ENCODE measurements at regions not wholly inside any gene's neighbourhood (a gene's known extent, or its start where the extent isn't known, plus 50 kb on each side); places are given as distances from the start of the nearest gene placed in this dataset.

GRCh38 chr1:177825276-177825901 lies 144.5 kb downstream of the SEC16B start:
- intact Hi-C loops (cut with DNase I) = no loop called here
- Histone ChIP-seq H3K4me3 (no peak overlapping the region), H3K4me1 (replicated peaks) (no peaks in the 10 kb centered on the region), H3K27ac (no peak overlapping the region), H3K9me3 (no peaks in the 10 kb centered on the region), H3K27me3 (replicated peaks; ENCODE audit: insufficient read depth) (no peaks in the 10 kb centered on the region), H3K36me3 (no peaks in the 10 kb centered on the region)
- TF ChIP-seq POLR2AphosphoS5 (IDR thresholded peaks at IDR 0.05) = no peak
- TF ChIP-seq POLR2A (IDR thresholded peaks at IDR 0.05) = no peak
- no peak for DNase-seq (ENCODE audit: low spot score)
- WGBS = 70% methylated on average over 6 of the region's 6 CpGs

DNA sequence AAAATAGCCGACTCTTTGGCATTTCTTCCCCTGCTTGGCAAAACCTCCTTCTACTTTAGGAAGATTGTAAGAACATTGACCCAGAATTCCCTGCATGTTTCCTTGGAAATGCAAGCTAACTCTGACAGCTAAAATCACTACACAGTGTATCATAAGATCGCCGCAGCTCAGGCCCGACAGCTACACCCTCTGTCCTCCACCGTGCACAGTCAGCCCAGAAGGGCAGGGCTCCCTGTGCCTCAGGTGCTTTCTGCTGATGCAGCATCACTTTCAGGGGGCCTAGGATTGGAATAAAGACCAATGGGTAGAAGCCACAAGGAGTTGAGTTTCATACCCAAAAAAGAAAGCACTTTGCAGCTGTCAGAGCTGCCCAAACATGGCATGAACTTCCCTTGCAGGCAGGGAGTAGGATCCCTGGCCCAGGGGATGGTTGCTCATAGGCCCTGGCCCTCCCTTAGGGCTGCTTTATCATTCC lies 145.3 kb downstream of the SEC16B start:
- H3K9me3 ChIP-seq = no peaks in the 10 kb centered on the region
- intact Hi-C loops (cut with DNase I) = no loop called here
- no peaks in the 10 kb centered on the region for H3K27me3 ChIP-seq (replicated peaks; ENCODE audit: insufficient read depth)
- 24% methylated on average over 5 of the region's 5 CpGs for WGBS
- no peaks in the 10 kb centered on the region for H3K4me1 ChIP-seq (replicated peaks)
- H3K4me3 ChIP-seq = no peak overlapping the region
- H3K27ac ChIP-seq = no peak overlapping the region
- TF ChIP-seq POLR2A (IDR thresholded peaks at IDR 0.05) = no peak
- no peak for TF ChIP-seq CTCF (IDR thresholded peaks at IDR 0.05)
- no peak for TF ChIP-seq POLR2AphosphoS5 (IDR thresholded peaks at IDR 0.05)
- no peaks in the 10 kb centered on the region for H3K36me3 ChIP-seq
- no peak for DNase-seq (ENCODE audit: low spot score)

GRCh38 chr1:177820213-177820612 lies 149.6 kb downstream of the SEC16B start:
- intact Hi-C loops (cut with DNase I) = no loop called here
- no peaks in the 10 kb centered on the region for H3K36me3 ChIP-seq
- TF ChIP-seq POLR2AphosphoS5 (IDR thresholded peaks at IDR 0.05) = no peak
- no peak for TF ChIP-seq POLR2A (IDR thresholded peaks at IDR 0.05)
- TF ChIP-seq CTCF (IDR thresholded peaks at IDR 0.05) = no peak
- 89% methylated on average over 6 of the region's 6 CpGs for WGBS
- DNase-seq (ENCODE audit: low spot score) = no peak
- H3K9me3 ChIP-seq = no peaks in the 10 kb centered on the region
- H3K27ac ChIP-seq = no peak overlapping the region
- no peaks in the 10 kb centered on the region for H3K27me3 ChIP-seq (replicated peaks; ENCODE audit: insufficient read depth)
- no peaks in the 10 kb centered on the region for H3K4me1 ChIP-seq (replicated peaks)
- no peak overlapping the region for H3K4me3 ChIP-seq

DNA sequence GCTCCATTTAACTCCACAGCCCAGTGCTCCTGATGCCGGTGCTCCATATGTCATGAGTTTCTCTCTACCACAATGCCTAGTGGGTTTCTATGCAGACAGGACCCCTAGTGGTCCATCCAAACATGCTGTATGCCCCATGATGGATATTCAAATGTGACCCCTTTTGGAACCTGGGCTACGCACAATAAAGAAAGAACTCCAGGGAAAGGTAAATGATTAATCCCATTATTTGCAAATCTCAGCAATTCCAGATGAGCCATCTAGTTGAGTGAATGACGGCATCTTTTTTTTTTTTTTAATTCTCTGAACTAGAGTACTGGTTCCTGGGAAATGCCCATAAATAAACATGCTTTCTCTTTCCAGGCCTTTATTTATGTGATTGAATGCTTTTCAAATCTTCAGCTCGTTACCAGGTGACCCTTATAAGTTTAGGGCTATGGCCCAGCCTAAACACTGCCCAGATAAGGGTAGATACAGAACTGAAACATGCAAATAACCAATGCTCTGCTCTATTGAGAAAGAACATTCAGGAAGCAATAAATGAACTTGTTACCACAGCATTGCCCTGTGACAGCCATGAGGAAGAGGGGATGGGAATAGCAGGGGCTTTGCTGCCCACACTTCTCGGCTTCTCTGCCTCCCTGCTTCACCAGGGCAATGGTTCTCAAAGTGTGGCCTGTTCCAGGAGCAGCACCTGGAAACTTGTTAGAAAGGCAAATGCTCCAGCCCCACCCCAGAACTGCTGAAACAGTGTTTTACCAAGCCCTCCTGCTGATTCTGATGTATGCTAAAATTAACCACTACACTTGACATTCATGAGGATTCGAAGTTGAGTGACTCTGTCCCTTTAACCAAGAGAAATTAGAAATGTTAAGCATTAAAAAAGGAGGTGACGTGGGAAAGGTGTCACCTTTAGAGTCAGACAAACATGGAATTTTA lies 151.7 kb downstream of the SEC16B start:
- H3K36me3 ChIP-seq = no peaks in the 10 kb centered on the region
- no peaks in the 10 kb centered on the region for H3K27me3 ChIP-seq (replicated peaks; ENCODE audit: insufficient read depth)
- H3K4me1 ChIP-seq (replicated peaks) = no peaks in the 10 kb centered on the region
- H3K9me3 ChIP-seq = no peaks in the 10 kb centered on the region
- intact Hi-C loops (cut with DNase I) = no loop called here
- TF ChIP-seq POLR2A (IDR thresholded peaks at IDR 0.05) (no peak), CTCF (IDR thresholded peaks at IDR 0.05) (no peak)
- no peak for DNase-seq (ENCODE audit: low spot score)
- WGBS = 75% methylated on average over 7 of the region's 7 CpGs
- H3K27ac ChIP-seq = no peak overlapping the region
- no peak overlapping the region for H3K4me3 ChIP-seq

- no peaks in the 10 kb centered on the region for H3K27me3 ChIP-seq (replicated peaks; ENCODE audit: insufficient read depth)
- H3K4me1 ChIP-seq (replicated peaks) = no peaks in the 10 kb centered on the region
- DNase-seq (ENCODE audit: low spot score) = no peak
- TF ChIP-seq CTCF (IDR thresholded peaks at IDR 0.05) (no peak), POLR2A (IDR thresholded peaks at IDR 0.05) (no peak), POLR2AphosphoS5 (IDR thresholded peaks at IDR 0.05) (no peak)
- H3K9me3 ChIP-seq = no peaks in the 10 kb centered on the region
- H3K27ac ChIP-seq = no peak overlapping the region
- intact Hi-C loops (cut with DNase I) = no loop called here
- H3K4me3 ChIP-seq = no peak overlapping the region
- H3K36me3 ChIP-seq = no peaks in the 10 kb centered on the region
- WGBS = 96% methylated on average over 13 of the region's 13 CpGs
Observed at GRCh38 chr1:177812650-177813049, 157.2 kb downstream of the SEC16B start.
